ENCODE measurements at regions not wholly inside any gene's neighbourhood (a gene's known extent, or its start where the extent isn't known, plus 50 kb on each side); places are given as distances from the start of the nearest gene placed in this dataset.

DNA sequence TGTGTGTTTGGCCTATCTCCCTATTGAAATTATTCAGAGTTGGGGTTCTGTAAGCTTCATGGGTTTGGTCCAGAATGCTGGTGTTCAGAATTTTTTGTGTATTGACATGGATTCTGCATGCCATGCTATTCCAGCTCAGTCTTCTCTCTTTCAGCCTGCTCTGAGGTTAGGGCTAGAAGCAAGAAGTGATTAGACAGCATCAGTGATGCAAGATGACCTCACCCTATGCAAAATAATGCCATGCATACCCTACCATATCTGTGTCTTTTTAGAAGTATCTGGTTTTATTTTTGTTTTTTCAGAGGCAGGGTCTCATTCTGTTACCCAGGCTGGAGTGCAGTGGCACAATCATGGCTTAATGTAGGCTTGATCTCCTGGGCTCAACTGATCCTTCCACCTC, 175.6 kb upstream of the SKOR2 start:
- H3K9me3 ChIP-seq (ENCODE audit: control insufficient read depth in 4 of 4, insufficient read depth in 3 of 4, low read length in 3 of 4), result peaks cover 0 to 2% (median 0%) of the 10 kb centered on the region in 4 donors
- no peaks in the 10 kb centered on the region for H3K4me1 ChIP-seq (ENCODE audit: control insufficient read depth in 5 of 5, insufficient read depth in 5 of 5, low read length in 5 of 5)
- ATAC-seq (ENCODE audit: insufficient read depth, low FRiP score) (no peak), DNase-seq (no peak)
- H3K27me3 ChIP-seq (ENCODE audit: control insufficient read depth in 3 of 3, insufficient read depth in 3 of 3, low read length in 2 of 3), result peaks cover 0 to under 1% (median 0%) of the 10 kb centered on the region in 3 donors
- H3K36me3 ChIP-seq (ENCODE audit: control insufficient read depth in 4 of 4, insufficient read depth in 4 of 4, low read length in 4 of 4), result no peaks in the 10 kb centered on the region
- H3K9ac ChIP-seq (ENCODE audit: insufficient read depth in 1 of 2, low read length in 2 of 2), result no peak overlapping the region
- H3K27ac ChIP-seq (ENCODE audit: low read depth in 1 of 2, low read length in 1 of 2), result no peak overlapping the region
- TF ChIP-seq, protein P1, sequence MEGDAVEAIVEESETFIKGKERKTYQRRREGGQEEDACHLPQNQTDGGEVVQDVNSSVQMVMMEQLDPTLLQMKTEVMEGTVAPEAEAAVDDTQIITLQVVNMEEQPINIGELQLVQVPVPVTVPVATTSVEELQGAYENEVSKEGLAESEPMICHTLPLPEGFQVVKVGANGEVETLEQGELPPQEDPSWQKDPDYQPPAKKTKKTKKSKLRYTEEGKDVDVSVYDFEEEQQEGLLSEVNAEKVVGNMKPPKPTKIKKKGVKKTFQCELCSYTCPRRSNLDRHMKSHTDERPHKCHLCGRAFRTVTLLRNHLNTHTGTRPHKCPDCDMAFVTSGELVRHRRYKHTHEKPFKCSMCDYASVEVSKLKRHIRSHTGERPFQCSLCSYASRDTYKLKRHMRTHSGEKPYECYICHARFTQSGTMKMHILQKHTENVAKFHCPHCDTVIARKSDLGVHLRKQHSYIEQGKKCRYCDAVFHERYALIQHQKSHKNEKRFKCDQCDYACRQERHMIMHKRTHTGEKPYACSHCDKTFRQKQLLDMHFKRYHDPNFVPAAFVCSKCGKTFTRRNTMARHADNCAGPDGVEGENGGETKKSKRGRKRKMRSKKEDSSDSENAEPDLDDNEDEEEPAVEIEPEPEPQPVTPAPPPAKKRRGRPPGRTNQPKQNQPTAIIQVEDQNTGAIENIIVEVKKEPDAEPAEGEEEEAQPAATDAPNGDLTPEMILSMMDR (IDR thresholded peaks at IDR 0.05; ENCODE audit: control extremely low read depth, extremely low read depth), result no peak
- no peak overlapping the region for H3K4me3 ChIP-seq

DNA sequence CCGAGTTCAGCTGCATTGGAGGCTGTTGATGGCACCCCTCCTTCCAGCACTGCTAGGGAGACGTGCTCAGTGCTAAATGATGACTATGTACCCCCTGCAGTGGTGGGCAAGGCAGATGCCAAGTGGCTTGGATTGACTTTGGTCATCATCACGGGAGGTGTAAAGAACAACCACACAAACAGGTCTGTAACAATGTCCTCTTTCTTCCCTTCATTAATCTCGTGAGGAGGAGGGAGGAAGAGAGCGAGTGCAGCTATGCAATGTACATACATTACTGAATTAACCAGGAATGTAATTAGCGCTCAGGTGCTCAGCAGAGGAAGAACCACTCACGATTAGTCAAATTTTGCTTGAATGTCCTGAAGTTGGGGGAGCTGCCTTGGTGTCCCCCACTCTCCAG, 173.9 kb upstream of the SKOR2 start:
- H3K4me1 ChIP-seq (ENCODE audit: control insufficient read depth in 5 of 5, insufficient read depth in 5 of 5, low read length in 5 of 5), result no peaks in the 10 kb centered on the region
- H3K27ac ChIP-seq (ENCODE audit: low read depth in 1 of 2, low read length in 1 of 2), result no peak overlapping the region
- no peak overlapping the region for H3K4me3 ChIP-seq
- DNase-seq (no peak), ATAC-seq (ENCODE audit: insufficient read depth, low FRiP score) (no peak)
- peaks cover 0 to 2% (median 0%) of the 10 kb centered on the region in 4 donors for H3K9me3 ChIP-seq (ENCODE audit: control insufficient read depth in 4 of 4, insufficient read depth in 3 of 4, low read length in 3 of 4)
- peaks cover 0 to 2% (median 0%) of the 10 kb centered on the region in 3 donors for H3K27me3 ChIP-seq (ENCODE audit: control insufficient read depth in 3 of 3, insufficient read depth in 3 of 3, low read length in 2 of 3)
- TF ChIP-seq, protein P1 (IDR thresholded peaks at IDR 0.05; ENCODE audit: control extremely low read depth, extremely low read depth), result no peak
- WGBS, 2 donors, result 81 to 90% methylated on average over 7 of the region's 7 CpGs
- H3K9ac ChIP-seq (ENCODE audit: insufficient read depth in 1 of 2, low read length in 2 of 2), result no peak overlapping the region
- no peaks in the 10 kb centered on the region for H3K36me3 ChIP-seq (ENCODE audit: control insufficient read depth in 4 of 4, insufficient read depth in 4 of 4, low read length in 4 of 4)

DNA sequence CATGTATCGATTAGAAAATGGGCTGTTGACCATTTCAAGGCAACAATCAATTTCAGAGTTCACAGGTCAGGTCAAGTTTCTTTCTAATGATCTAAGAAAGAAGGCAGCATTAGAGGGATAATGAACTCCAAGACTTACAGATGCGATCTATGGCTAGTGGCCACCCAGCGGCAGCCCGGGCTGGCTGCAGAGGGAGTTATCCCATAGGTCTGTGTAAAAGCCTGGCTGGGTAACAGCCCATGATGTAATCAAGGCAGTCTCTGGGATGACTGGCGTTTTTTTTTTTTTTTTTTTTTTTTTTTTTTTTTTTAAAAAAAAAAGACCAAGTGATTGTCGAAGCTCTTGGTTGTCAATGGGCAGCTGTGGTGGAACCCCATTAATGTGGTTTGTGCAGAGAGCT, 171.1 kb upstream of the SKOR2 start:
- no peak overlapping the region for H3K4me3 ChIP-seq
- H3K4me1 ChIP-seq (ENCODE audit: control insufficient read depth in 5 of 5, insufficient read depth in 5 of 5, low read length in 5 of 5), result no peaks in the 10 kb centered on the region
- H3K9ac ChIP-seq (ENCODE audit: insufficient read depth in 1 of 2, low read length in 2 of 2), result no peak overlapping the region
- H3K27ac ChIP-seq (ENCODE audit: low read depth in 1 of 2, low read length in 1 of 2), result no peak overlapping the region
- 60 to 69% methylated on average over 6 of the region's 6 CpGs for WGBS, 2 donors
- peaks cover 0 to 4% (median 0%) of the 10 kb centered on the region in 4 donors for H3K9me3 ChIP-seq (ENCODE audit: control insufficient read depth in 4 of 4, insufficient read depth in 3 of 4, low read length in 3 of 4)
- no peaks in the 10 kb centered on the region for H3K36me3 ChIP-seq (ENCODE audit: control insufficient read depth in 4 of 4, insufficient read depth in 4 of 4, low read length in 4 of 4)
- peak in 1 of 3 donors; percentile 1 for DNase-seq
- peaks cover 0 to 12% (median 3%) of the 10 kb centered on the region in 3 donors for H3K27me3 ChIP-seq (ENCODE audit: control insufficient read depth in 3 of 3, insufficient read depth in 3 of 3, low read length in 2 of 3)
- ATAC-seq (ENCODE audit: insufficient read depth, low FRiP score), result no peak
- TF ChIP-seq, protein P1 (IDR thresholded peaks at IDR 0.05; ENCODE audit: control extremely low read depth, extremely low read depth), result no peak

DNA sequence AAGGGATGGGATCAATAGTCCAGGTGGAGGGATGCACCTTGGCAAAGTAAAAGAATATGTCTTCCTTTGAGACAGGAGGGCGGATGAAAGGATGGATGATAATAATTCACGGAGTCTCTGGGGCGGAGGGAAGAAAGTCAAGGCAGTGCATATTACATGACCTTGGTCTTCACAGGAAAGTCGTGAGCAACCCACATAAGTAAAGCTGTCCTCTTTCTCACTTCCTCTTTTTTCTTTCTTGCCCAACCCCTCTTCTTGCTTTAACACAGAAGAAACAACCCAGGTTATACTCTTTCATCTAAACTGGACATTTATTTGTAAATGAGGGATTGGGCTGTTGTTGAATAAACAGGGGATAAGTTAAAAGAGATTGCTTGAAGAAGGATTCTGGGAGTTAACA, 168.7 kb upstream of the SKOR2 start:
- no peak for ATAC-seq (ENCODE audit: insufficient read depth, low FRiP score)
- no peak overlapping the region for H3K27ac ChIP-seq (ENCODE audit: low read depth in 1 of 2, low read length in 1 of 2)
- peaks cover 0 to 21% (median 3%) of the 10 kb centered on the region in 3 donors for H3K27me3 ChIP-seq (ENCODE audit: control insufficient read depth in 3 of 3, insufficient read depth in 3 of 3, low read length in 2 of 3)

More for the DNA sequence above, 168.7 kb upstream of the SKOR2 start:
- WGBS, 2 donors, result 41 to 60% methylated on average over 4 of the region's 4 CpGs
- H3K9me3 ChIP-seq (ENCODE audit: control insufficient read depth in 4 of 4, insufficient read depth in 3 of 4, low read length in 3 of 4), result peaks cover 0 to 4% (median 0%) of the 10 kb centered on the region in 4 donors
- no peak for DNase-seq
- no peak overlapping the region for H3K9ac ChIP-seq (ENCODE audit: insufficient read depth in 1 of 2, low read length in 2 of 2)
- TF ChIP-seq, protein P1 (IDR thresholded peaks at IDR 0.05; ENCODE audit: control extremely low read depth, extremely low read depth), result no peak
- H3K36me3 ChIP-seq (ENCODE audit: control insufficient read depth in 4 of 4, insufficient read depth in 4 of 4, low read length in 4 of 4), result no peaks in the 10 kb centered on the region
- no peaks in the 10 kb centered on the region for H3K4me1 ChIP-seq (ENCODE audit: control insufficient read depth in 5 of 5, insufficient read depth in 5 of 5, low read length in 5 of 5)
- no peak overlapping the region for H3K4me3 ChIP-seq

All from lung (tissue), 11 donors.